Astrocyte (in vitro differentiated cells and primary cell): ENCODE measurements at regions not wholly inside any gene's neighbourhood (a gene's known extent, or its start where the extent isn't known, plus 50 kb on each side); places are given as distances from the start of the nearest gene placed in this dataset.

Experiments used
- DNase-seq: peaks from one replicate; pipeline ENCODE4 v3.0.0-alpha.2; 2010; ENCODE audit warnings: low read depth
- FAIRE-seq: peaks from 2 replicates; lab custom pipeline; 2011; peaks lifted over from hg19 to GRCh38; lab: Jason Lieb, UNC
- H2AFZ ChIP-seq: 2 replicates; pipeline ENCODE4 v1.6.0; 2012; ENCODE audit warnings: low read depth, low read length, inconsistent platforms
- H3K27ac ChIP-seq: 2 replicates; pipeline ENCODE4 v1.5.1; 2011; ENCODE audit warnings: low read depth, low read length, inconsistent platforms
- H3K27me3 ChIP-seq: 2 replicates; pipeline ENCODE4 v1.6.0; 2011; ENCODE audit warnings: low read length, inconsistent platforms; ENCODE audit not compliant: insufficient read depth
- H3K36me3 ChIP-seq: 2 replicates; pipeline ENCODE4 v1.5.1; 2011; ENCODE audit warnings: low read length, inconsistent platforms; ENCODE audit not compliant: insufficient read depth
- H3K4me1 ChIP-seq: 2 replicates; pipeline ENCODE4 v1.5.1; 2011; ENCODE audit warnings: low read length, inconsistent platforms; ENCODE audit not compliant: insufficient read depth
- H3K4me2 ChIP-seq: 2 replicates; pipeline ENCODE4 v1.6.0; 2012; ENCODE audit warnings: low read length, inconsistent platforms
- H3K4me3 ChIP-seq: 2 replicates; pipeline ENCODE4 v1.5.1; 2011; ENCODE audit warnings: low read depth, mild to moderate bottlenecking, low read length, inconsistent platforms; ENCODE audit not compliant: insufficient read depth
- H3K79me2 ChIP-seq: 2 replicates; pipeline ENCODE4 v1.6.0; 2012; ENCODE audit warnings: mild to moderate bottlenecking, low read length, inconsistent platforms; ENCODE audit not compliant: insufficient read depth
- H3K9ac ChIP-seq: 2 replicates; pipeline ENCODE4 v1.6.0; 2012; ENCODE audit warnings: mild to moderate bottlenecking, low read length, inconsistent platforms
- H3K9me3 ChIP-seq: 2 replicates; pipeline ENCODE4 v1.5.1; 2012; ENCODE audit warnings: low read depth, mild to moderate bottlenecking, low read length, inconsistent platforms; ENCODE audit not compliant: insufficient read depth
- H4K20me1 ChIP-seq: 2 replicates; pipeline ENCODE4 v1.6.0; 2012; ENCODE audit warnings: low read length, inconsistent platforms; ENCODE audit not compliant: insufficient read depth
- H3K27ac Mint-ChIP-seq: one replicate; pipeline ENCODE4 v1.8.0; 2021; ENCODE audit warnings: mild to moderate bottlenecking, mixed read lengths; ENCODE audit not compliant: unreplicated experiment
- H3K27me3 Mint-ChIP-seq: one replicate; pipeline ENCODE4 v1.8.0; 2021; ENCODE audit warnings: low read depth, mixed read lengths; ENCODE audit not compliant: unreplicated experiment
- H3K36me3 Mint-ChIP-seq: one replicate; pipeline ENCODE4 v1.8.0; 2021; ENCODE audit warnings: low read depth, mixed read lengths; ENCODE audit not compliant: unreplicated experiment
- H3K4me1 Mint-ChIP-seq: one replicate; pipeline ENCODE4 v1.8.0; 2021; ENCODE audit warnings: low read depth, mixed read lengths; ENCODE audit not compliant: unreplicated experiment
- H3K4me3 Mint-ChIP-seq: one replicate; pipeline ENCODE4 v1.8.0; 2021; ENCODE audit warnings: mild to moderate bottlenecking, moderate library complexity, mixed read lengths; ENCODE audit not compliant: unreplicated experiment
- H3K9me3 Mint-ChIP-seq: one replicate; pipeline ENCODE4 v1.8.0; 2021; ENCODE audit warnings: mild to moderate bottlenecking, mixed read lengths; ENCODE audit not compliant: unreplicated experiment
- CTCF ChIP-seq: IDR thresholded peaks from 2 replicates; pipeline ENCODE4 v1.5.1; 2011; ENCODE audit warnings: low read depth, mild to moderate bottlenecking, inconsistent platforms, low read length, moderate library complexity; ENCODE audit not compliant: insufficient read depth
- EZH2 ChIP-seq: IDR thresholded peaks from 2 replicates; pipeline ENCODE4 v1.6.1; 2012; ENCODE audit warnings: mild to moderate bottlenecking, low read length, inconsistent platforms; ENCODE audit not compliant: insufficient read depth

DNA sequence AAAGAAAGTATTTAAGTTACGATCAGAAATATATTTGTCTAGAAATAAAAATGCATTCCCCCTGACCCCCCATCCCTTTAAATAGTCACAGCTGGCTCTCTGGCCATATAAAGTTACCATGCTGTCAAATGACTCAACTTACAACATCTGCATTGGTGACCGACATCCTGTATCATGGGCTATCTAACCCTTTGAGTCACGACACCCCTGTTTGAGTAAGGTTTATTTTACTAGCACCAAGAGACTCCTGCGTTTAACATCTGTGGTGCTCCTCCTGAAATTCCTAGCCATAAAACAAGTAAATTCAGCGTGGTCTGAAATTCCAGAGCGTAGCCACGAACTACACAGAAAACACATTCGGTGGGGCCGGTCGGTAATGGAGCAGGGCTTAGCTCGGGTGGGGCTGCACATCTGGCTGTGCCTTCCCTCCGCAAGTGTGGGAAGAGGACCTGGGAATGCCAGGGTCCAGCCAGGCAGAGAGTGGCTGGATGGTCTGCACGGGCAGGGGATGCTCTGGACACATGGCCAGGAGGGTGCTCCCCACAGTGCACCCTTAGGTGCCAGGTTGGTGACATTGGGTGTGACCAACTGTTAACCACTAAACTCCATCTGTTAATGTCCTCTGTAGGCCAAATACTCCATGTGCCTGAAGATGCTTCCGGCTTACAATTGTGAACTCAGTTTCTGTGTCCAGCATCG lies 53.0 kb upstream of the CLDN14 start:
- peak; percentile 14 for DNase-seq
- Mint-ChIP-seq H3K27me3 (no peaks in the 10 kb centered on the region), H3K4me3 (no peak overlapping the region), H3K36me3 (no peaks in the 10 kb centered on the region), H3K27ac (no peak overlapping the region), H3K4me1 (no peaks in the 10 kb centered on the region), H3K9me3 (no peaks in the 10 kb centered on the region)
- H3K79me2 ChIP-seq: no peaks in the 10 kb centered on the region
- no peaks in the 10 kb centered on the region for H4K20me1 ChIP-seq
- no peak overlapping the region for H3K4me3 ChIP-seq
- H3K27ac ChIP-seq: no peak overlapping the region
- H3K9ac ChIP-seq: no peak overlapping the region
- peaks cover 4% of the 10 kb centered on the region for H3K27me3 ChIP-seq
- no peaks in the 10 kb centered on the region for H3K4me1 ChIP-seq
- TF ChIP-seq EZH2 (no peak), CTCF (no peak)
- no peak overlapping the region for H2AFZ ChIP-seq
- H3K36me3 ChIP-seq: no peaks in the 10 kb centered on the region
- FAIRE-seq: no peak
- H3K9me3 ChIP-seq: no peaks in the 10 kb centered on the region
- no peak overlapping the region for H3K4me2 ChIP-seq

GRCh38 chr21:36533468-36533848 lies 53.5 kb upstream of the CLDN14 start:
- H3K27me3 Mint-ChIP-seq: no peaks in the 10 kb centered on the region
- H3K4me1 Mint-ChIP-seq: no peaks in the 10 kb centered on the region
- Histone ChIP-seq H2AFZ (no peak overlapping the region), H3K36me3 (no peaks in the 10 kb centered on the region), H3K9ac (no peak overlapping the region), H3K27me3 (no peaks in the 10 kb centered on the region), H3K79me2 (no peaks in the 10 kb centered on the region), H3K27ac (no peak overlapping the region), H4K20me1 (no peaks in the 10 kb centered on the region), H3K9me3 (no peaks in the 10 kb centered on the region), H3K4me2 (no peak overlapping the region), H3K4me3 (no peak overlapping the region), H3K4me1 (no peaks in the 10 kb centered on the region)
- FAIRE-seq (no peak), DNase-seq (no peak)
- no peaks in the 10 kb centered on the region for H3K36me3 Mint-ChIP-seq
- no peak overlapping the region for H3K27ac Mint-ChIP-seq
- no peaks in the 10 kb centered on the region for H3K9me3 Mint-ChIP-seq
- TF ChIP-seq CTCF (no peak), EZH2 (no peak)
- H3K4me3 Mint-ChIP-seq: no peak overlapping the region

- H3K27ac Mint-ChIP-seq: no peak overlapping the region
- no peak overlapping the region for H3K9ac ChIP-seq
- H3K27me3 Mint-ChIP-seq: no peaks in the 10 kb centered on the region
- FAIRE-seq (no peak), DNase-seq (no peak)
- no peak overlapping the region for H3K4me2 ChIP-seq
- no peaks in the 10 kb centered on the region for H4K20me1 ChIP-seq
- H3K4me1 Mint-ChIP-seq: no peaks in the 10 kb centered on the region
- H3K9me3 Mint-ChIP-seq: no peaks in the 10 kb centered on the region
- H3K4me3 ChIP-seq: no peak overlapping the region
- no peak overlapping the region for H3K27ac ChIP-seq
- H3K4me3 Mint-ChIP-seq: no peak overlapping the region
- H3K9me3 ChIP-seq: no peaks in the 10 kb centered on the region
- H3K36me3 Mint-ChIP-seq: no peaks in the 10 kb centered on the region
- no peaks in the 10 kb centered on the region for H3K36me3 ChIP-seq
- H2AFZ ChIP-seq: no peak overlapping the region
- no peaks in the 10 kb centered on the region for H3K79me2 ChIP-seq
- peaks cover 1% of the 10 kb centered on the region for H3K27me3 ChIP-seq
- H3K4me1 ChIP-seq: no peaks in the 10 kb centered on the region
- no peak for TF ChIP-seq EZH2
- TF ChIP-seq CTCF: no peak
These were observed 54.7 kb upstream of the CLDN14 start for GRCh38 chr21:36534656-36535055.
